HEK293 (cell line): ENCODE measurements at regions not wholly inside any gene's neighbourhood (a gene's known extent, or its start where the extent isn't known, plus 50 kb on each side); places are given as distances from the start of the nearest gene placed in this dataset.
A peak's percentile ranks its signal among the peaks of the same experiment; 100 is the strongest.

Source experiments
- CTCF ChIA-PET: fragments of 350-600 bp; formaldehyde crosslinking; extraction: SDS; loops from one replicate; lab custom pipeline; 2021; ENCODE audit warnings: antibody characterized with exemption; lab: Yijun Ruan, JAX
- POLR2A ChIA-PET: fragments of 300-600 bp; formaldehyde crosslinking; extraction: SDS; loops from one replicate; lab custom pipeline; 2020; ENCODE audit warnings: antibody characterized with exemption, inconsistent platforms; lab: Yijun Ruan, JAX
- H3K27ac ChIP-seq: fragments of 200-500 bp; sonication (Bioruptor generic); 2 replicates; pipeline ENCODE4 v1.5.1; 2014; ENCODE audit warnings: low read depth, low read length, control low read depth, inconsistent platforms; ENCODE audit errors: extremely low read depth
- H3K36me3 ChIP-seq, 2 experiments: fragments of 200-500 bp in 1 of 2; sonication (Bioruptor generic) in 1 of 2; 1 replicate in 1 of 2; 2 replicates in 1 of 2; pipeline ENCODE4 v1.5.1; 2014 to 2017; ENCODE audit warnings: inconsistent platforms in 2 of 2, low read length in 2 of 2; ENCODE audit not compliant: control insufficient read depth in 2 of 2, insufficient read depth in 1 of 2
- H3K4me1 ChIP-seq: fragments of 200-500 bp; sonication (Bioruptor generic); 2 replicates; pipeline ENCODE4 v1.5.1; 2014; ENCODE audit warnings: mild to moderate bottlenecking, low read length, inconsistent platforms; ENCODE audit not compliant: control insufficient read depth, insufficient read depth
- H3K4me3 ChIP-seq: 2 replicates; pipeline ENCODE4 v1.5.1; 2011; ENCODE audit warnings: low read depth, mild to moderate bottlenecking, control low read depth, low read length, moderate library complexity
- H3K9me3 ChIP-seq: fragments of 200-500 bp; sonication (Bioruptor generic); 2 replicates; pipeline ENCODE4 v1.5.1; 2014; ENCODE audit warnings: low read depth, low read length, inconsistent platforms; ENCODE audit not compliant: control insufficient read depth, insufficient read depth
- GLI4 ChIP-seq: fragments of 450-650 bp; formaldehyde crosslinking; IDR thresholded peaks from 2 replicates; pipeline ENCODE4 v1.5.1; 2016; ENCODE audit warnings: missing biosample characterization, missing genetic modification characterization
- HOXC10 ChIP-seq: sonication (generic); formaldehyde crosslinking; IDR thresholded peaks from 2 replicates; pipeline ENCODE4 v1.8.1; 2023; ENCODE audit warnings: mild to moderate bottlenecking, missing genetic modification reagents
- KLF7 ChIP-seq: fragments of 450-650 bp; formaldehyde crosslinking; IDR thresholded peaks from 2 replicates; pipeline ENCODE4 v1.5.1; 2016; ENCODE audit warnings: missing biosample characterization, missing genetic modification characterization, borderline replicate concordance
- KLF8 ChIP-seq: fragments of 450-650 bp; formaldehyde crosslinking; IDR thresholded peaks from 2 replicates; pipeline ENCODE4 v1.5.1; 2016; ENCODE audit warnings: missing biosample characterization, missing genetic modification characterization
- MYNN ChIP-seq: fragments of 450-650 bp; formaldehyde crosslinking; IDR thresholded peaks from 2 replicates; pipeline ENCODE4 v1.5.1; 2016; ENCODE audit warnings: missing biosample characterization, missing genetic modification characterization, borderline replicate concordance
- OSR2 ChIP-seq: fragments of 450-650 bp; formaldehyde crosslinking; IDR thresholded peaks from 2 replicates; pipeline ENCODE4 v1.5.1; 2016; ENCODE audit warnings: missing biosample characterization, missing genetic modification characterization
- SCRT2 ChIP-seq: fragments of 450-650 bp; formaldehyde crosslinking; IDR thresholded peaks from 2 replicates; pipeline ENCODE4 v1.5.1; 2016; ENCODE audit warnings: missing biosample characterization, missing genetic modification characterization
- SETDB1 ChIP-seq: IDR thresholded peaks from one replicate; pipeline ENCODE4 v1.6.1; 2017; ENCODE audit warnings: mild to moderate bottlenecking, low read length, moderate library complexity, mixed read lengths; ENCODE audit not compliant: insufficient read length
- SP2 ChIP-seq: fragments of 450-650 bp; formaldehyde crosslinking; IDR thresholded peaks from 2 replicates; pipeline ENCODE4 v1.5.1; 2016; ENCODE audit warnings: missing biosample characterization, missing genetic modification characterization
- ZBTB1 ChIP-seq: fragments of 450-650 bp; formaldehyde crosslinking; IDR thresholded peaks from 2 replicates; pipeline ENCODE4 v1.5.1; 2016; ENCODE audit warnings: missing biosample characterization, missing genetic modification characterization
- ZBTB20 ChIP-seq: fragments of 450-650 bp; formaldehyde crosslinking; IDR thresholded peaks from 2 replicates; pipeline ENCODE4 v1.5.1; 2016; ENCODE audit warnings: missing biosample characterization, missing genetic modification characterization
- ZNF146 ChIP-seq: fragments of 450-650 bp; formaldehyde crosslinking; IDR thresholded peaks from 2 replicates; pipeline ENCODE4 v1.5.1; 2016; ENCODE audit warnings: missing biosample characterization, missing genetic modification characterization
- ZNF211 ChIP-seq: fragments of 450-650 bp; formaldehyde crosslinking; IDR thresholded peaks from 2 replicates; pipeline ENCODE4 v1.5.1; 2016; ENCODE audit warnings: low read depth, missing biosample characterization, missing genetic modification characterization
- ZNF24 ChIP-seq: fragments of 450-650 bp; formaldehyde crosslinking; IDR thresholded peaks from 2 replicates; pipeline ENCODE4 v1.5.1; 2016; ENCODE audit warnings: missing biosample characterization, missing genetic modification characterization
- ZNF529 ChIP-seq: fragments of 450-650 bp; formaldehyde crosslinking; IDR thresholded peaks from 2 replicates; pipeline ENCODE4 v1.5.1; 2017; ENCODE audit warnings: missing genetic modification characterization, missing biosample characterization; ENCODE audit not compliant: insufficient replicate concordance
- ZNF626 ChIP-seq: fragments of 450-650 bp; sonication (Bioruptor Pico); formaldehyde crosslinking; IDR thresholded peaks from 2 replicates; pipeline ENCODE4 v1.5.1; 2018; ENCODE audit warnings: missing biosample characterization, missing genetic modification characterization, inconsistent platforms
- ZNF777 ChIP-seq: fragments of 450-650 bp; formaldehyde crosslinking; IDR thresholded peaks from 2 replicates; pipeline ENCODE4 v1.5.1; 2017; ENCODE audit warnings: missing biosample characterization, missing genetic modification characterization, borderline replicate concordance
- ZSCAN16 ChIP-seq: fragments of 450-650 bp; formaldehyde crosslinking; IDR thresholded peaks from 2 replicates; pipeline ENCODE4 v1.5.1; 2016; ENCODE audit warnings: missing biosample characterization, missing genetic modification characterization
- TF ChIP-seq, protein P1 (sequence below): fragments of 450-650 bp; formaldehyde crosslinking; IDR thresholded peaks from 2 replicates; pipeline ENCODE4 v1.5.1; 2016; ENCODE audit warnings: missing biosample characterization, missing genetic modification characterization
- TF ChIP-seq, protein P2 (sequence below): fragments of 450-650 bp; formaldehyde crosslinking; IDR thresholded peaks from 2 replicates; pipeline ENCODE4 v1.5.1; 2017; ENCODE audit warnings: missing biosample characterization, mild to moderate bottlenecking, missing genetic modification characterization, moderate library complexity
- TF ChIP-seq, protein P3 (sequence below): fragments of 450-650 bp; formaldehyde crosslinking; IDR thresholded peaks from 2 replicates; pipeline ENCODE4 v1.5.1; 2017; ENCODE audit warnings: missing biosample characterization, missing genetic modification characterization

DNA sequence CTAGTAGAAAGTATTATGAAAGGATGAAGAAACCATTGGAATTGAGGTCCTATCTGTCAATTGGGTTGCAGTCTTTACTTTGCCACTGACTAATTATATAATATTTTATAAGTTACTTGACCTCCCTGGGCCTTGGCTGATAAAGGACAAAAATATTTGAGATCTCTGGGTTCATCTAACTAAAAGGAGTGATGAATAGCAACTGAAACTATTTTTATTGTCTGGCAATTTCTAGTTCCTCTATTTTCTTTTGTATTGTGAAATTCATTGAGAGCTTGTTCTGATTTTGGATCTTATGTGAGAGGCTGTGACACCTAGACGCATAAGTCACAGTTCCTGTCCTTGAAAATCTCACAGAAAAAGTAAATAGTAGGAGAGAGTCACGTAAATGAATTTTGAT is 415.7 kb upstream of the ATP2B1 start:
- no peak overlapping the region for H3K27ac ChIP-seq
- ChIA-PET POLR2A (no interaction called here), CTCF (interaction anchor here (0.7 kb wide), 1 partner anchor 22 kb away, joined by 4 read pairs; no protein-coding TSS in a partner anchor)
- H3K4me3 ChIP-seq: no peak overlapping the region
- H3K9me3 ChIP-seq: no peaks in the 10 kb centered on the region
- TF ChIP-seq ZNF529 (tag by site-specific recombination) (no peak), ZNF24 (tag by site-specific recombination) (no peak), ZNF626 (no peak), GLI4 (tag by site-specific recombination) (no peak)
- H3K36me3 ChIP-seq: no peaks in the 10 kb centered on the region
- no peaks in the 10 kb centered on the region for H3K4me1 ChIP-seq

DNA sequence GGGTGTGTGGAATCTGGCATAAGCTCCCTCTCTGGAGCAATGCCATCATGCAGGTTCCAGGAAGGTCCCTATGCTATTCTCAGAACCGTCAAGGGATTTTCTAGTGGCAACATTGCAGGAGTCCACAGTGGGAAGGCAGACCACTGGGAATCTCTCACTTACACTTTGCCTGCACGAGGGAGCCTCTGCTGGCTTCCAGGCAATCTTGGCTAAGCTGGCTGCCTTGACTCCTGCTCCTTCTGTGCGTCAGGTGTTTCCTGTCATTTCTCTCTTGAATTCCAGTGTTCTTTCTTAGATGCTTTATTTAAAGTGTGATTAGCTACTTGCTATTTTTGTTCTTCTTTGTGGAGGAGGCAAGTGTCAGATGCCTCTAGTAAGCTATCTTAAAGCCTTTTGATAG is 414.0 kb upstream of the ATP2B1 start:
- Histone ChIP-seq H3K4me1 (no peaks in the 10 kb centered on the region), H3K4me3 (no peak overlapping the region), H3K36me3 (no peaks in the 10 kb centered on the region), H3K27ac (no peak overlapping the region), H3K9me3 (no peaks in the 10 kb centered on the region)
- ChIA-PET POLR2A (no interaction called here), CTCF (no interaction called here)
- TF ChIP-seq MYNN (tag by site-specific recombination): no peak
- TF ChIP-seq, protein P1, sequence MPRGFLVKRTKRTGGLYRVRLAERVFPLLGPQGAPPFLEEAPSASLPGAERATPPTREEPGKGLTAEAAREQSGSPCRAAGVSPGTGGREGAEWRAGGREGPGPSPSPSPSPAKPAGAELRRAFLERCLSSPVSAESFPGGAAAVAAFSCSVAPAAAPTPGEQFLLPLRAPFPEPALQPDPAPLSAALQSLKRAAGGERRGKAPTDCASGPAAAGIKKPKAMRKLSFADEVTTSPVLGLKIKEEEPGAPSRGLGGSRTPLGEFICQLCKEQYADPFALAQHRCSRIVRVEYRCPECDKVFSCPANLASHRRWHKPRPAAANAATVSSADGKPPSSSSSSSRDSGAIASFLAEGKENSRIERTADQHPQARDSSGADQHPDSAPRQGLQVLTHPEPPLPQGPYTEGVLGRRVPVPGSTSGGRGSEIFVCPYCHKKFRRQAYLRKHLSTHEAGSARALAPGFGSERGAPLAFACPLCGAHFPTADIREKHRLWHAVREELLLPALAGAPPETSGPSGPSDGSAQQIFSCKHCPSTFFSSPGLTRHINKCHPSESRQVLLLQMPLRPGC (tag by site-specific recombination): no peak
- no peak for TF ChIP-seq ZNF211

DNA sequence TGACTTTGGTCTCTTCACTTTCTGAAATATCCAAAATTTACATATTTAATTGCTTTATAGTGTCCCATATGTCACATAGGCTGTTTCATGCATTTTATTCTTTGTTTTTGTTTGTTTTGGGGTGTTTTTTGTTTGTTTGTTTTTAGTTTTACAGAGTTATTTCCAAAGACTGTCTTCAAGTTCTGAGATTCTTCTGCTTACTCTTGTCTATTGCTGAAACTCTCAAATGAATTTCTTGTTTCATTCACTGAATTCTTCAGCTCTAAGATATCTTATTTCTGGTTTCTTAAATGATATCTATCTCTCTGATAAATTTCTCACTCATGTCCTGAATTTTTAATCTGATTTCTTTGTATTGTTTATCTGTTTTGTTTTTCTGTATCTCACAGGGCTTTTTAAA is 412.0 kb upstream of the ATP2B1 start:
- ChIA-PET POLR2A (no interaction called here), CTCF (interaction anchor here (0.7 kb wide), 1 partner anchor 89 kb away, joined by 3 read pairs; no protein-coding TSS in a partner anchor)
- peak; percentile 14; the same call in 1 of the 2 replicates for TF ChIP-seq KLF8 (tag by site-specific recombination)
- TF ChIP-seq SETDB1: peak; percentile 64
- no peak for TF ChIP-seq ZBTB20 (tag by site-specific recombination)
- no peaks in the 10 kb centered on the region for H3K9me3 ChIP-seq
- no peaks in the 10 kb centered on the region for H3K36me3 ChIP-seq
- no peak overlapping the region for H3K27ac ChIP-seq
- no peak overlapping the region for H3K4me3 ChIP-seq
- no peaks in the 10 kb centered on the region for H3K4me1 ChIP-seq

DNA sequence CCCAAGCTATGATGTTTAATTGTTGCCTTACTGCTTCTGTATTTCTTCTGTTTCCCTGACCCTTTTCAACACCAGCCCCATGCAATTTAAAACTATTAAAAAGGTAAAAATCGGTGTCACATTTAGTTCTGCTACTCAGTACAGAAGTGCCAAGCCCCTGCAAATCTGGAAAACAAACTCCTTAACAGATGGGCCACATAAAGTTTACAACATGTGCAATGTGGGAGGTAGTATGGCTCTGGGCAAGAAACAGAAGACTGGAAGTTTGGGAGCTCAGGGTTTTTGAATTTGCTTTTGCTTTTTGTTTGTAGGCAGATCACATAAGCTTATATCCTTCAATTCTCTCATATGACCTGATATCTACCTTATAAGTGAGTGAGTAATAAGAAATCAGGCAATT is 404.0 kb upstream of the ATP2B1 start:
- H3K9me3 ChIP-seq: no peaks in the 10 kb centered on the region
- no peak for TF ChIP-seq ZNF777 (tag by site-specific recombination)
- no peak for TF ChIP-seq ZSCAN16
- POLR2A ChIA-PET: no interaction called here
- no peaks in the 10 kb centered on the region for H3K4me1 ChIP-seq
- CTCF ChIA-PET: interaction anchor here (0.7 kb wide), 1 partner anchor 8 kb away, joined by 3 read pairs; no protein-coding TSS in a partner anchor
- no peak overlapping the region for H3K4me3 ChIP-seq
- no peak overlapping the region for H3K27ac ChIP-seq
- no peaks in the 10 kb centered on the region for H3K36me3 ChIP-seq

DNA sequence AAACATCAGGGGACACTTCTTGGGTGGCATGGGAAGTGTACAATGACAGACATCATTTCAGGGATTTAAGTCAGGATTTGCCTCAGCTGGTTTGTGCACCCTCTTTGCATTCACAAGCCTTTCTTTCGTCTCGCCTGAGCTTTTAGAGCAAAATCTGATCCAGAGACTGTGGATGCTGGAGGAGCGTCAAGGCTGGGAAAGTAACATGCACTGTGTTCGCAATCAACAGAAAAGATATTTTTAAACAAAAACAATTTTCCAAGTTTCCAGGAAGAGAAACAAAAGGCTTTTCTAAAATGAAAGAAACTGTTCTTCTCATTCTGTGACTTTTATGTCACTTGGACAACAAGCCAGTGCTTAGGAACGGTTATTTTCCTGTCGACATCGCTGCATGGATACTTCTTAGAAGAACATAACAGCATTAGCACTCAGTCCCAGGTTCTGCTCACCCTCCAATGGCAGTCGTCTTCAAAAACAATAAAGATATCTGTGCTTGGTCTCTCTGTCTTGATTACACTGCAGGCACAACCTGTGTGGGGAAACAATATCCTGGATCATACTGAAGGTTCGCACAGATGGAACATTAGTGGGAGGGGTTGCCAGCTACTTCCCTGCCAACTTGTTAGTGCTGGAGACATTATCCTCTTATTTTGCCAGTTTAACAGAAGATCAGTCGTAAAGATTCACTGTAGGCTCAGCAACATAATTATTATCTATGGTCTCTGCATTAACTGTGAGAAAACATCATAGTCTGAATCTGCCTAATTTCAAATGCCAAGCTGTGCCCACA is 403.3 kb upstream of the ATP2B1 start:
- Histone ChIP-seq H3K36me3 (no peaks in the 10 kb centered on the region), H3K4me1 (no peaks in the 10 kb centered on the region), H3K9me3 (no peaks in the 10 kb centered on the region), H3K4me3 (no peak overlapping the region), H3K27ac (no peak overlapping the region)
- POLR2A ChIA-PET: no interaction called here
- CTCF ChIA-PET: no interaction called here
- TF ChIP-seq ZNF146: no peak
- TF ChIP-seq OSR2 (tag by site-specific recombination): no peak
- TF ChIP-seq, protein P2, sequence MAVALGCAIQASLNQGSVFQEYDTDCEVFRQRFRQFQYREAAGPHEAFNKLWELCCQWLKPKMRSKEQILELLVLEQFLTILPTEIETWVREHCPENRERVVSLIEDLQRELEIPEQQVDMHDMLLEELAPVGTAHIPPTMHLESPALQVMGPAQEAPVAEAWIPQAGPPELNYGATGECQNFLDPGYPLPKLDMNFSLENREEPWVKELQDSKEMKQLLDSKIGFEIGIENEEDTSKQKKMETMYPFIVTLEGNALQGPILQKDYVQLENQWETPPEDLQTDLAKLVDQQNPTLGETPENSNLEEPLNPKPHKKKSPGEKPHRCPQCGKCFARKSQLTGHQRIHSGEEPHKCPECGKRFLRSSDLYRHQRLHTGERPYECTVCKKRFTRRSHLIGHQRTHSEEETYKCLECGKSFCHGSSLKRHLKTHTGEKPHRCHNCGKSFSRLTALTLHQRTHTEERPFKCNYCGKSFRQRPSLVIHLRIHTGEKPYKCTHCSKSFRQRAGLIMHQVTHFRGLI (tag by site-specific recombination): no peak
- TF ChIP-seq KLF7 (tag by site-specific recombination): no peak
- TF ChIP-seq ZBTB1 (tag by site-specific recombination): no peak
- TF ChIP-seq HOXC10 (CRISPR knock-in tag): no peak
- TF ChIP-seq, protein P3, sequence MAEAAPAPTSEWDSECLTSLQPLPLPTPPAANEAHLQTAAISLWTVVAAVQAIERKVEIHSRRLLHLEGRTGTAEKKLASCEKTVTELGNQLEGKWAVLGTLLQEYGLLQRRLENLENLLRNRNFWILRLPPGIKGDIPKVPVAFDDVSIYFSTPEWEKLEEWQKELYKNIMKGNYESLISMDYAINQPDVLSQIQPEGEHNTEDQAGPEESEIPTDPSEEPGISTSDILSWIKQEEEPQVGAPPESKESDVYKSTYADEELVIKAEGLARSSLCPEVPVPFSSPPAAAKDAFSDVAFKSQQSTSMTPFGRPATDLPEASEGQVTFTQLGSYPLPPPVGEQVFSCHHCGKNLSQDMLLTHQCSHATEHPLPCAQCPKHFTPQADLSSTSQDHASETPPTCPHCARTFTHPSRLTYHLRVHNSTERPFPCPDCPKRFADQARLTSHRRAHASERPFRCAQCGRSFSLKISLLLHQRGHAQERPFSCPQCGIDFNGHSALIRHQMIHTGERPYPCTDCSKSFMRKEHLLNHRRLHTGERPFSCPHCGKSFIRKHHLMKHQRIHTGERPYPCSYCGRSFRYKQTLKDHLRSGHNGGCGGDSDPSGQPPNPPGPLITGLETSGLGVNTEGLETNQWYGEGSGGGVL (tag by site-specific recombination): no peak
- TF ChIP-seq SCRT2 (tag by site-specific recombination): no peak
- TF ChIP-seq SP2 (tag by site-specific recombination): no peak
